ENCODE measurements at regions not wholly inside any gene's neighbourhood (a gene's known extent, or its start where the extent isn't known, plus 50 kb on each side); places are given as distances from the start of the nearest gene placed in this dataset.

- no peak for TF ChIP-seq ZBTB4 (CRISPR knock-in tag; IDR thresholded peaks at IDR 0.05)
- TF ChIP-seq STAT1 (conservative IDR thresholded peaks at IDR 0.05): no peak
- peak; percentile 58; the same call in 1 of the 2 replicates for TF ChIP-seq ZNF384 (IDR thresholded peaks at IDR 0.05; ENCODE audit: borderline replicate concordance, low read depth, low read length)
- peak; percentile 81 for TF ChIP-seq RAD51 (IDR thresholded peaks at IDR 0.05)
- 0 out of 2 replicates have a peak, but pooled peaks have one; percentile 56 for TF ChIP-seq TBL1XR1 (IDR thresholded peaks at IDR 0.05; ENCODE audit: low read depth, low read length)
- no peak for TF ChIP-seq MLLT1 (IDR thresholded peaks at IDR 0.05)
- TF ChIP-seq CBX5 (IDR thresholded peaks at IDR 0.05; ENCODE audit: low read depth): peak; percentile 78; the same call in 1 of the 2 replicates
- TF ChIP-seq BHLHE40 (IDR thresholded peaks at IDR 0.05; ENCODE audit: borderline replicate concordance in 1 of 2, low read depth in 2 of 2, low read length in 1 of 2): peak; percentile 28 to 30; a peak in 2 of 4 replicates
- no peak for TF ChIP-seq ZBTB33 (IDR thresholded peaks at IDR 0.05)
- TF ChIP-seq GATAD2B (conservative IDR thresholded peaks at IDR 0.05; ENCODE audit: low read depth): no peak
- TF ChIP-seq DPF2 (IDR thresholded peaks at IDR 0.05): peak; percentile 67; the same call in 1 of the 2 replicates
- TF ChIP-seq CHD2 (IDR thresholded peaks at IDR 0.05; ENCODE audit: borderline replicate concordance, low read depth, low read length): peak; percentile 35; the same call in 1 of the 2 replicates
- TF ChIP-seq NKRF (conservative IDR thresholded peaks at IDR 0.05): no peak
- no peak for TF ChIP-seq SIX5 (IDR thresholded peaks at IDR 0.05; ENCODE audit: low read depth, low read length, severe bottlenecking)
- TF ChIP-seq SMAD1 (IDR thresholded peaks at IDR 0.05; ENCODE audit: low read depth, partially characterized antibody): no peak
- TF ChIP-seq SMC3 (IDR thresholded peaks at IDR 0.05; ENCODE audit: borderline replicate concordance, low read length): no peak
- TF ChIP-seq RELB (IDR thresholded peaks at IDR 0.05; ENCODE audit: low read depth): peak; percentile 49; the same call in 1 of the 2 replicates
- peak; percentile 59; the same call in 1 of the 2 replicates for TF ChIP-seq MTA3 (IDR thresholded peaks at IDR 0.05; ENCODE audit: borderline replicate concordance, low read length)
- no peak for TF ChIP-seq BRCA1 (IDR thresholded peaks at IDR 0.05; ENCODE audit: low read depth, low read length)
- TF ChIP-seq NR2C1 (IDR thresholded peaks at IDR 0.05): no peak
- TF ChIP-seq TARDBP (IDR thresholded peaks at IDR 0.05; ENCODE audit: borderline replicate concordance): no peak
Measured at GRCh38 chr10:62870866-62871265, 54.7 kb upstream of the EGR2 start (continued).
